Suppressor macrophage treated with lipopolysaccharide for 4 hours (primary cell): ENCODE measurements at regions not wholly inside any gene's neighbourhood (a gene's known extent, or its start where the extent isn't known, plus 50 kb on each side); places are given as distances from the start of the nearest gene placed in this dataset.

Experiments
- DNase-seq: peaks from one replicate; pipeline ENCODE4 v3.0.0-alpha.2; 2020

DNA sequence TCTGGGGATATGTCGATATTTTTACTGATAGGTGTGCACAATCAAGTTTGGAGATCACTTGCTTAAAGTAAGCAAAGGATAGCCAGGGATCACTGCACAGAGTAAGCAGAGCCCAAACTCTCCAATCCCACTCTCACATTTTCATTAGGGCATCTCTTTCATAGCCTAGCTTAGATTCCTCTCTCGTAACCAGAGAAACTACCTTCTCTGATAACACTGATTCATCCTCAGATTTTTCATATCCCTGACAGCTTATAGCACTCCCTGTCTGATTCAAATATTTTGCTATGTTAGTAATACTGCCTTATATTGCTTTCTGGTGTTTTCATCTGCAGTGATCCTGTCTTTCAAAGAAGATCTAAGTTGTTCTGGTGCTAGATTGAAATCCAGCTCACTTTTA, 123.7 kb downstream of the CBLL2 start:
- DNase-seq, result no peak

- DNase-seq, result no peak
These were observed 124.9 kb downstream of the CBLL2 start for GRCh38 chrX:22397566-22397965.

GRCh38 chrX:22399437-22400192, 126.9 kb downstream of the CBLL2 start:
- no peak for DNase-seq

GRCh38 chrX:22404297-22404696, 131.6 kb downstream of the CBLL2 start:
- DNase-seq, result no peak

GRCh38 chrX:22406201-22406737, 133.6 kb downstream of the CBLL2 start:
- no peak for DNase-seq

DNA sequence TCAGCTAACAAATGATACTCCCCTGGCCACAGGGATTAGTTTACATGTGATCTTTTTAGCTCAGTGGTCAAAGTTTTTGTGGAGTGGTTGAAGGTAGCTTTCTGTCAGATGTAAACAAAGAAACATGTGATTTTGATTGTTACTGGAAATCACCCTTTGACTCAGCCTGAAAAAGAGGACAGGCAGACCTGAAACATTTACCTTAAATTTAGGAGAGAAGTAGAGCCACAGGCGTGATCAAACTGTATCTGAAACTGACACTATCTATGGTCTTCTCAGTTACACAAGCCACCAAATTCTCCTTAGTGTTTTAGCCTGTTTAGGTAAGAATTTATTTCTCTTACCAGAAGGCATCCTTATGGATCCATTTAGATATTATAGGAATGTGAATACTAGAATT, 136.7 kb downstream of the CBLL2 start:
- DNase-seq, result no peak

GRCh38 chrX:22424122-22424915, 151.6 kb downstream of the CBLL2 start:
- DNase-seq, result no peak

GRCh38 chrX:22424919-22425318, 152.2 kb downstream of the CBLL2 start:
- DNase-seq, result no peak

- DNase-seq, result no peak
These were observed 157.0 kb downstream of the CBLL2 start for GRCh38 chrX:22429704-22430103.

DNA sequence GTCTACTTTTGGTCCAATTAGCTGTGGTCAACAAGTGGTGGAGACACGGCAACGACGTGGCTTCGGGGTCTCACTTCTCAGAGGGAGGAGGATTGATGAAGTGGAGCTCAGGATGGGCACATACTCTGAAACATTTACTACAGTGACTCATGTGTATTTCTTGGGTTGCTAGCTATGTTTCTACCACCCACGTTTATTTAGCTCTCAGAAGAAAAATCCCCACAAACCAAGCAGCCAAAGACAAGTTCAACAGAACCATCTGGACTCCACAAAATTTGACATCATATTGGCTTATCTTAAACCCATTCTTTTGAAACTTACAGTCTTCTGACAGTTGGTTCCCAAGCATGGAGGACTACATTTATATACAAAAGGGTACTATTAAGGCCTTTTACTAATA, 158.0 kb downstream of the CBLL2 start:
- no peak for DNase-seq

- DNase-seq, result no peak
These were observed 160.8 kb downstream of the CBLL2 start for GRCh38 chrX:22433292-22434070.

DNA sequence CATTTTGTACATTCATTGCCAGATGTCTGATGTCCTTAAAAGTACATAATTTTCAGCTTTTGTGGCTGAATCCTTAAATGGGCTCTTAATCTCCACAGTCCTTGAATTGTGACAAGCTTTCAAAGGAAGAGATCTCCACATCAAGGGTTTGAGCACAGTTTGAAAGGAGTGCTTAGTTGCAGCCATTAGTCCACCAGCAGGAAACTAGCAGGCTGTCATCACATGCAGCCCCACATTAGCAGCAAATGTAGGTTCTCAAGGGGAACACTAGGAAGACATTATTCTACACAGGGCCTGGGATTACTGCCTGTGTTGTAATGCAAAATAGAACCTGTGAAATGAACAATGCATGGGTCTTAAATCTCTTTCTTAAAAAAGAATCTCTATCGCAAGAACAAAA, 173.2 kb downstream of the CBLL2 start:
- DNase-seq, result no peak

DNA sequence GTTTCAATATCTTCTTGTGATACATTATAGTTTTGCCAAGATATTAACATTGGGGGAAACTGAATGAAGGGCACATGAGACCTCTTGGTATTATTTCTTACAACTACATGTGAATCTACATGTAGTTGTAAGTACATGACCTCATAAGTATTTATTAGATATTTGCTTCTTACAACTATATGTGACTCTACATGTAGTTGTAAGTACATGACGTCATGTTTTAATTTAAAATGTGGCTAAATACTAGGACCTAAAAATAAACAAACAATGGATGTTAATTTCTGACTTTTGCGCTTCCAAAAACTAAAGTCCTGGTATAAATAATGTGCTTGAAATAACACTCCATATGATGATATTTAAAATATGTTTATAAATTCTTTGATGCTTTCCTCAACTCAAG, 190.2 kb downstream of the CBLL2 start:
- DNase-seq, result no peak

DNA sequence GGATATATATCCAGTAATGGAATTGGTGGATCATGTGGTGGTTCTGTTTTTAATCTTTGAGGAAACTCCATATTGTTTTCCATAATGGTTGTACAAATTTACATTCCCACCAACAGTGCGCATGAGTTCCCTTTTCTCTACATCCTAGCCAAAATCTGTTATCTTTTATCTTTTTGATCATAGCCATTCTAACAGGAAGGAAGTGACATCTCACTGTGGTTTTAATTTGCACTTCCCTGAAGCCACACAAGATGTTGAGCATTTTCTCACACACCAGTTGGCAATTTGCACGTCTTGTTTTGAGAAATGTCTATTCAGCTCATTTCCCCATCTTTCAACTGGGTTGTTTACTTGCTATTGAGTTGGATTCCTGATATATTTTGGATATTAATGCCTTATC, 194.9 kb downstream of the CBLL2 start:
- DNase-seq, result no peak

GRCh38 chrX:22481436-22481835, 208.7 kb downstream of the CBLL2 start:
- no peak for DNase-seq

- DNase-seq, result no peak
These were observed 213.6 kb downstream of the CBLL2 start for GRCh38 chrX:22486296-22486695.

GRCh38 chrX:22516893-22517292, 244.2 kb downstream of the CBLL2 start:
- DNase-seq, result no peak

DNA sequence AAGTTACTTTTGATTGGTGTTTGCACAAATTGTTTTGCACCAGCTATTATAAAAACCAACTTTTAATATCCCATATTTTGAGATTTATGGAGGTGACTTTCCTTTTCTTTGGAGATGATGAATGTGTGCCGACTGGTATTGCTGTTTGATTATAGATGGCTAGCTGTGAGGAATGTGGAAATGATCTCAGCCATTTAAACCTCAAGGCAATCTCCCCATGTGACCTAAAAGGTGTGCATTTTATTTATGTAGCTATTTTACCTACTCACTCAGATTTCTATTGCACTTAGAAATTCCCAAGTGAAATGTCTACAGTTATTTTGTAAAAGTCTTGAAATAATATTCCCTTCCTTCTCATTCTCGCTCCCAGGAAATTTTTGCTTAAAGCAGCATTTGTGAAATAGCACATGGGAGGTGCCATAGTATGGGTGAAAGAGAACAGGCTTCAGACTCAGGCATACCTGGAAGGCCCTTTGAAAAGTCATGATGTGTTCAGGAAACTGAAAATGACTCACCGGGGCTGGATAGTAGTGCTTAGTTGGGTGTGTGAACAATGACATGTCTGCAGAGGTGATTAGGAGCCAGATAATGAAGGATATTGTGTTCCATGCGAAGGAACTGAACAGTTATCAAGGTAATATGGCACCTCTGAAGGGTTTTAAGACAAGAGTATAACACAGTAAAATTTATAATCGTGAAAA, 247.6 kb downstream of the CBLL2 start:
- no peak for DNase-seq

- no peak for DNase-seq
These were observed 253.6 kb downstream of the CBLL2 start for GRCh38 chrX:22526339-22526738.

GRCh38 chrX:22527302-22527701, 254.6 kb downstream of the CBLL2 start:
- DNase-seq, result no peak

GRCh38 chrX:22533898-22534297, 261.2 kb downstream of the CBLL2 start:
- DNase-seq, result no peak

DNA sequence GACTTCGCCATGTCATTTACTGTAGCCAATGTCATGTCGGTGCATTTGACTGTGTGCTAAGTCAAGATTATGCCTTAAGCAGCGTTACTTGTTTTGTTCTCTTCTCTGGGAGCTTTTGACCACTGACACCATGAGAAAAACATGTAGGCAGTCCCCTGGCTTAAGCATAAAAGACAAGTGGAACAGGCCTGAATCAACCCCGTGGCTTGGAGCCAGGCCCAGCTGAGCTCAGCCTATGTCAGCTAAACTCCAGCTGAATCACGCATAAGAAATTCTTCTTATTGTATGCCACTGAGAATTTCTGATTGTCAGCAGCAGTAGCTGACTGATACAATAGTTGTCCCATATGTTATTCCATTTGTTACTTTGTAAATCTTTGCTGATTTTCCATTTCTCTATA, 261.9 kb downstream of the CBLL2 start:
- no peak for DNase-seq
